ENCODE measurements at regions not wholly inside any gene's neighbourhood (a gene's known extent, or its start where the extent isn't known, plus 50 kb on each side); places are given as distances from the start of the nearest gene placed in this dataset.

DNA sequence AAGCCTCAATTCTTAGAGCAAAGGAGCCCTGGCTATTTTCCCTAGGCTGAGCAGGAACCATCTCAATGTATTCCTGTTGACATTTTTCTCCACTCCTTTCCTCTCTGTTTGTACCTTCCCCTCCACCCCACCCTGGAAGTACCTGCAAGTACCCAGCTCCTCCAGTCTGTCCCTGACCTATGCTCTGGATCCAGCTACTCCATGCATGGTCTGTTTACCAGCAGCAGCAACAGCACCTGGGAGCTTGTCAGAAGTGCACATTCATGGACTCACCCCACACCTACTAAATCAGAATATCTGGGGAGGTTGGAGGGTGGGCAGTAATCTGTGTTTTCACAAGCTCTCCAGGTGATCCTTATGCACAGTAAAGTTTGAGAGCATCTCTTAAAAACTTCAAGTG lies 240.7 kb upstream of the UMPS start:
- Histone ChIP-seq H3K4me3 (ENCODE audit: low read depth, low read length) (no peak overlapping the region), H3K27me3 (ENCODE audit: control insufficient read depth, insufficient read depth, low read length) (no peaks in the 10 kb centered on the region), H3K36me3 (ENCODE audit: control insufficient read depth, insufficient read depth, low read length) (no peaks in the 10 kb centered on the region)
- DNase-seq (ENCODE audit: low read depth): no peak
- FAIRE-seq: no peak
- TF ChIP-seq CTCF (IDR thresholded peaks at IDR 0.05; ENCODE audit: insufficient read depth, low read length, severe bottlenecking): no peak

- Histone ChIP-seq H3K27me3 (ENCODE audit: control insufficient read depth, insufficient read depth, low read length) (no peaks in the 10 kb centered on the region), H3K36me3 (ENCODE audit: control insufficient read depth, insufficient read depth, low read length) (no peaks in the 10 kb centered on the region), H3K4me3 (ENCODE audit: low read depth, low read length) (no peak overlapping the region)
- FAIRE-seq: no peak
- no peak for DNase-seq (ENCODE audit: low read depth)
- TF ChIP-seq CTCF (IDR thresholded peaks at IDR 0.05; ENCODE audit: insufficient read depth, low read length, severe bottlenecking): no peak
Observed at GRCh38 chr3:124491098-124491497, 239.2 kb upstream of the UMPS start.

DNA sequence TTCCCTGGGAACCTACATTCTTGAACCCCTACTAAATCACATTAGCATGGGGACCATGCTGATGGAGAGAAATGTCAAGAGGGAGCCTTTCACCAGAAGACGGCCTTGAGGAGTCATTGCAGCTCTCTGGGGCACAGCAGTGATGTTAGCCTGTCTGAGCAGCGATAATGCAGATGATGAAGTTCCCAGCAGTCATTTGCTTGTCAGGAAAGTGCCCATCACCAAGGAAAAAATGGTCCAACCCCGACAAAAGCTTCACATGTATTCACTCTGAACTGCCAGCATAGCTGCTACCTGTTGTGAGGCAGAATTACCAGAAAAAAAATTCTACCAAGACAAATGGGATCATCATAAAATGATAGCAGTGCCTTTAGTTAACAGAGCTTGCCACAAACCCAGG lies 238.4 kb upstream of the UMPS start:
- no peak for TF ChIP-seq CTCF (IDR thresholded peaks at IDR 0.05; ENCODE audit: insufficient read depth, low read length, severe bottlenecking)
- no peak for DNase-seq (ENCODE audit: low read depth)
- H3K4me3 ChIP-seq (ENCODE audit: low read depth, low read length): no peak overlapping the region
- FAIRE-seq: no peak
- H3K36me3 ChIP-seq (ENCODE audit: control insufficient read depth, insufficient read depth, low read length): no peaks in the 10 kb centered on the region
- H3K27me3 ChIP-seq (ENCODE audit: control insufficient read depth, insufficient read depth, low read length): no peaks in the 10 kb centered on the region

DNA sequence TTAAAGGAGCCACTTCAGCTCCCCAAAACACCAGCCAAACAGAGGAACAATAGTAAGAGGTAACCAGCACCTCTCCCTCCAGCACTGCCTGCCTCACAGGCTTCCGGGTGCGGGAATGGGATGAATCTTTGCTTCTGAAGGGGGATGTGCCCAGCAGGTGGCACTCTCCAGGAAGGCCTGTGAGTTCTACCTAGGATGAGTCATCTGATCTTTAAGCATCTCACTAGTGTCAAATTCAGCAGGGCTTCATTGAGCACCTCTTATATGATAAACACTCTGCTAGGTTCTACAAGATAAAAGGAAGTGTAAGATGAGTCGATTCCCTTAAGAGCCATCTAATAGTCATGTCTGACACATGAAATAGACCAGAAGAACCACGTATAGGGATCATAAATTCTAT lies 237.4 kb upstream of the UMPS start:
- FAIRE-seq: peak; percentile 70
- TF ChIP-seq CTCF (IDR thresholded peaks at IDR 0.05; ENCODE audit: insufficient read depth, low read length, severe bottlenecking): peak; percentile 80
- H3K4me3 ChIP-seq (ENCODE audit: low read depth, low read length): no peak overlapping the region
- peak; percentile 83 for DNase-seq (ENCODE audit: low read depth)
- H3K27me3 ChIP-seq (ENCODE audit: control insufficient read depth, insufficient read depth, low read length): no peaks in the 10 kb centered on the region
- H3K36me3 ChIP-seq (ENCODE audit: control insufficient read depth, insufficient read depth, low read length): no peaks in the 10 kb centered on the region

- no peaks in the 10 kb centered on the region for H3K27me3 ChIP-seq (ENCODE audit: control insufficient read depth, insufficient read depth, low read length)
- no peak for TF ChIP-seq CTCF (IDR thresholded peaks at IDR 0.05; ENCODE audit: insufficient read depth, low read length, severe bottlenecking)
- no peak overlapping the region for H3K4me3 ChIP-seq (ENCODE audit: low read depth, low read length)
- H3K36me3 ChIP-seq (ENCODE audit: control insufficient read depth, insufficient read depth, low read length): no peaks in the 10 kb centered on the region
- DNase-seq (ENCODE audit: low read depth) (no peak), FAIRE-seq (no peak)
Observed at GRCh38 chr3:124496061-124496460, 234.2 kb upstream of the UMPS start.

- Histone ChIP-seq H3K4me3 (ENCODE audit: low read depth, low read length) (no peak overlapping the region), H3K27me3 (ENCODE audit: control insufficient read depth, insufficient read depth, low read length) (peaks cover 8% of the 10 kb centered on the region), H3K36me3 (ENCODE audit: control insufficient read depth, insufficient read depth, low read length) (no peaks in the 10 kb centered on the region)
- no peak for TF ChIP-seq CTCF (IDR thresholded peaks at IDR 0.05; ENCODE audit: insufficient read depth, low read length, severe bottlenecking)
- FAIRE-seq (no peak), DNase-seq (ENCODE audit: low read depth) (no peak)
Observed at GRCh38 chr3:124497487-124497886, 232.8 kb upstream of the UMPS start.

Data from bronchial epithelial cell (primary cell).